GM21576 (cell line): ENCODE measurements at regions not wholly inside any gene's neighbourhood (a gene's known extent, or its start where the extent isn't known, plus 50 kb on each side); places are given as distances from the start of the nearest gene placed in this dataset.
"Not testable (repeated sequence)": the region's sequence is repeated elsewhere in the genome, so short reads cannot be mapped to it uniquely, and the experiment has no call there.

Experiments
- ATAC-seq: cut with Tn5 transposase; IDR thresholded peaks from one replicate; pipeline ENCODE4 v1.9.1; 2021; ENCODE audit warnings: mild to moderate bottlenecking, moderate library complexity; ENCODE audit not compliant: unreplicated experiment

DNA sequence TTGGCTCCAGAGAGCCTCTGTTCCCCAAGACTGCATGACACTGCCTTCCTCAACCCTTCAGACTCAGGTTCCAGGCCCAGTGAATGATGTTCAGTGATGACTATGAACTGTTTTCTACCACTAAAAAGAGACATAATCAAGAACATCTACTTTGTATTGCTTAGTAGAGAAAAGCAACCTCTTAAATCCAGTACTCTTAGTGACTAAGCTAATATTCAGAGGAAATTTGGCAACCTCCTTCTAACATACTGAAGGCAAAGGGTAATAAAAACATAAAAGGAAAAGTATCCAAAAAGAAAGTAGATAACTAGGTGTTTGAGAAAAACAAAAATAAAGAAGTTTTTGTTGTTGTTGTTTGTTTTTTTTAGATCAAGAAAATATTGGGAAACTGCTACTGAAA, 153.3 kb upstream of the RUNX1 start:
- no peak for ATAC-seq

DNA sequence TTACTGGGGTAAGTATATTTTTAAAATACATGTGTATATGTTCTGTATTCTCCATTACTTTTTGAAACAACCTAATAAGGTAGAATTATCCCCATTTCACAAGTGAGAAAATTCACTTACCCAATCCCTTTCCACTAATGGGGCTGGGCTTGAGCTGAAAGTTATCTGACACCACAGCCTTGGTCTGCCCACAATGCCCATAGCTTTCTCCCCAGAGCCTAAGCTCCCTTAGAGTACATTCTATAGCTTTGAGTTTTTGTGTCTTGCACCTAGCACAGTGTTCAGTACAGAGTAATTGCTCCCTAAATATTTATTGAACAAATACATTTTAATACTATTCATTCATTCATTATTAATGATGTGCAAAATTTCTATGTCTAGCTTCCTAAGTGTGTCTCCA, 152.7 kb upstream of the RUNX1 start:
- no peak for ATAC-seq

DNA sequence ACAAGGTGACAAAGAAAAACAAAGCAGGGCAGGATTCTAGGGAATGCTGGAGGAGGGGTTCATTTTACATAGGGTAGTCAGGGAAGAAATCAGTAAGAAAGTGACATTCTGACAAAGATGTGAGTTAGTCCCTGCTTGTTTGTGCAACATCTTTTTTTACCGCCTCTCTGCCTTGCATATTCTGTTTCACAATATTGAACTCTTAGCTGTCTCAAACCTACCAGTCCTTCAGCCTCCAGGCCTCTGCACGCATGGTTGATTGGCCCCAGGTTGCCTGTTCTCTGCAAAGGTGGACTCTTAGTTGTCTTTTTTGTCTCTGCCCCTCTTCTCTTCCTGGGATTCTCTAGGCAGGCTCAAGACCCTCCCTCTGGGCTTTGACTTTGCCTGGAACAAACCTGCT, 152.2 kb upstream of the RUNX1 start:
- ATAC-seq, result no peak

DNA sequence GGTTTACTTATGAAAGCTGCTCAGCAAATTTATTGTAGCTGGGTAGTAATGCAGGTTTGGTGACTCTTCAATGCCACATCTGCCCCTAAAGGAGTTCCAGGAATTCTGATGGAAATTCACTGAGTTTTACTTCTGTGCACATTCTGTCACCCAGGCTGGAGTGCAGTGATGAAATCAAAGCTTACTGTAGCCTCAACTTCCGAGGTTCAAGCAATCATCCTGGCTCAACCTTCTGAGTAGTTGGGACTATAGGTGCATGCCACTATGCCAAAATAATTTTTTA, 150.6 kb upstream of the RUNX1 start:
- no peak for ATAC-seq

DNA sequence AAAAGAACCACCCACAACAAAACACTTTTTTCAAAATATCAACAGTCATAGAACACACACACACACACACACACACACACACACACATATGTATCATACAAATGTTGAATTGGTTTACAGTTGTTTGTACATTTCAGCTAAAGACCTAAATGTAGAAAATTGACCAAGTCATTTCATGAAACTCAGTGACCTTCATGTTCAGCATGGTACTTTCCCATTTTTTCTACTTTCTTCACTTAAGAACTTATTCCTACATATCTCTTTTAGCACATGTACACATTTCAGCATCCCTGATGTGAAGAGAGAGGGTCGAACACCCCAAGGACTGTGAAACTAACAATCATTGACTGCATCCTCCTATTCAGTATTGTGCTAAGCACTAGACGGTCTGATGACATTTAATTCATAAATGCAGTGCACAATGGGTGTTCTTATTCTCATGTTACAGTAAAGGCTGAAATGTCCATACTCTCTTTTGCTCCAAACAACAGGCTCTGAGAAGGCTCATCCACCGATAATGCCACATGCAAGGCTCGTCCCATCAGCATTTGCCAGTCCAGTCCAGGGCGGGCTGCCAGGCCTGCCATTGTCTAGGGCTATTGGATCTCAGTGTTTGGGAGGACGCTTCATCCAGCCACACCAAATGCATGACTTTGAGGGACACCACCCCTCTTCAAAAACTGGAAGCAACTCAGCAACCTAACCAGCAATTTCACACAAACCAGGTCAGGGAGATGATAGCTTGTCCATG, 150.1 kb upstream of the RUNX1 start:
- ATAC-seq, result no peak

DNA sequence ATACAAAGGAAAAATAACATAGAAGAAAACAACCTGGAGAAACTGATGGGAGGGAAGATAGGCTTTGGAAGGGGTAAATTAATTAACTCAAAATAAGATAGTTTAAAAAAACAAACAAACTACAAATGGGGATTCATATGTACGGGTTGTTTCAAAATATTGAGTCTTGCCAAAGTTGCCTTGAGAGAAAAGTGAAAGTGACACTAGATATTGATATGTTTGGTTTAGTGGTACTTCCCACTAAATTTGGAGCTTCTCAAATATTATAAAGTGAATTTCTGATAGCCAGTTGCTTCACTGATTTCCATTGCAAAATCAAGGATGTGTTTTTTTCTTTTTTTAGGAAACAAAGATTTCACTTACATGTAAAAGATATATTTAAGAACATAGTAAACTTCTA, 149.5 kb upstream of the RUNX1 start:
- no peak for ATAC-seq

DNA sequence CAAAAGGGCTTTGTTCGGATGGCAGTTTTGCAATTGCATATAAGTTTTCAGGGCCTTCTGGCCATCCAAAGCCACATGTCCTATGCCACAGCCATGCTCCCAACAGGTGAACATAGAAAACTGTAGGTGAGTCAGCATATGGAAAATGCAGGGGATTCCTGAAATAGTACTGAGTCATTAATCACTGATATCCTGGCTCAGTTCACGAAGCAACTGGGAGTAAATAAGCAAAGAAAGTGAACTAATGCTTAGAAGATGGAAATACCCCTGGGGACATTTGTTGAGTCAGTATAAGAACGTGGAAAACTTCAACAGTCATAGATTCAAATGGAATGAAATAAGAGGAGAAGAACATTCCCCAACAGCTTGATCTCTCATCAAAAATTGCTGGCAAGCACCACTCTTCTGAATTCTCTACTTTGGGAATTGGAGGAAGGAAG, 148.9 kb upstream of the RUNX1 start:
- ATAC-seq, result no peak

DNA sequence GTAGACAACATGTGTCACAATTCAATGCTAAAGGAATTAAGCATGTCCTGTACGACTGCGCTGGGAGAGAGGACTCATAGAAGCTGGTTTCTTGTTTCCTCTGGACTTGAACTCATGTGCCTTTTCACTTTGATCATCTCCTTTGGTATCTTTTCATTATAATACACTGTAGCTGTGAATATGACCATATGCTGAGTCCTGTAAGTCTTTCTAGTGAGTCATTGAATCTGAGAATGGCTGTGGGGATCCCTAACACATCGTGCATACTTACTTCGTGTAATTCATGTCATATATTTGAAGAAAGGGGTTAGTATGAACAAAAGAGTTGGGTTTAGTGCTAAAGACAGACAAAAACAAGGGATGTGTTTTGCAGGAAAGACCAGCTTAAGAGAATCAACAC, 148.1 kb upstream of the RUNX1 start:
- no peak for ATAC-seq

DNA sequence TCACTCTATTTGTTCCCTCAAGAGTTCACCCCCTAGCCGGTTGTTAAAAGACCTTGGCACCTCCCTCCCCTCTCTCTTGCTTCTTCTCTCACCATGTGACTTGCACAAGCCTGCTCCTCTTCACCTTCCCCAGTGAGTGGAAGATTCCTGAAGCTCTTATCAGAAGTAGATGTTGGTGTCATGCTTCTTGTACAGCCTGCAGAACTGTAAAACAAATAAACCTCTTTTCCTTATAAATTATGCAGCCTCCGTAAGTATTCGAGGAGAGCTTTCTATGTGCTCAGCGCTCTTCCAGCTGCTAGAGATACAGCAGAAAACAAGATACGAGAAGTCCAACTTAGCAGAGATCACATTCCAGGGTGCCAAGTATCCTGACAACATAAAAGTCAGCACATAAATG, 147.0 kb upstream of the RUNX1 start:
- no peak for ATAC-seq

DNA sequence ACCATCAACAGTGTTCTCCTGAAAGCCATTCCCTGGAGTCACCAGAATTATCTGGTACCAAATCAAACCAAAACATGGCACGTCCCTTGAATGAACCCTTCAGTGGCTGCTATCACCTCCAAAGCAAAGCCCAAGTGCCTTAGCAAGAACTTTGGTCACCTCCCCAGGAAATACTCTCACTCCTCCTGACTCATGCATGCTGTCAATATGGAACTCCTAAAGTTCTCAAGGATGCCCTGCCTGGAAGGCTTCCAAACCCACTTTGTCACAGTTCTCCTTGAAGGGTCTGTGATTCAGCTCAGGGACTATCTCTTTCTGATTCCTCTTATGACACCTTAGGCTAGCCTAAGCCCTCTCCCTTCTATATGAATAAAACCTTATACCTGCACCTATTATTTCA, 146.1 kb upstream of the RUNX1 start:
- no peak for ATAC-seq

DNA sequence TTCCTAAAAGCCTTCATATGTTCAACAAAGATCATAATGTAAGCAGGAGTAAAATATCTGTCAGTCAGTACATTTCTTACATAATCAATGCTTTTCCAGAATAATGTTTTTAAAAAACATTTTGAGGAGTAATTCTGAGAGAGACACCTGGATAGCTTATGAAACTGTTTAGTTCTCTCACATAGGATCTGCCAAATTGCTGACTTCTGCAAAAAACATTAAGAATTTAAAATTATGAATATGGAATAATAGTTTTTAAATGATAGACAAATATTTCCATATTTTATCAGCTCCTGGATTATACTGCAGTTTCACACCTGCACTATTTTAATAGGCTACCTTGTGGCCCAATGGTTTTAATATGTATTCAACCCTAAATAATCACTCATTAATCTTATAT, 142.7 kb upstream of the RUNX1 start:
- ATAC-seq, result no peak

DNA sequence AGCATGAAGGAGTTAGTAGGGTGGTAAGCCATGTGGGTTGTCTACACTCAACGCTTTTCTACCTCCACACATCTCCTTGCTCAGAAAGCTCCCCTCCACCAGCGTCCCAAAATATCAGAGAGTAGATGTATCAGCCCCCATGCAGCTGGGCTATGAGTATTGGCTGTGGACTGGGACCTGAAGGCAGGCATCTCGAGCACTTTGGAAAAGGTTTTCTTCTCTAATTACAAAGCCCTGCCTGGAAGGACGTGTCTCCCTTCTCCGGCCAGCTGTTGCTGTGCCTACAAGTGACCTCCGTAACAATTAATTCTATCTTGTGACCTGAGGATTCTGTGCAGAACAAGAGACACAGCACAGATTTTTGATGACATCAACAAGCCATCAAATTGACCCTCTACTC, 142.0 kb upstream of the RUNX1 start:
- no peak for ATAC-seq

DNA sequence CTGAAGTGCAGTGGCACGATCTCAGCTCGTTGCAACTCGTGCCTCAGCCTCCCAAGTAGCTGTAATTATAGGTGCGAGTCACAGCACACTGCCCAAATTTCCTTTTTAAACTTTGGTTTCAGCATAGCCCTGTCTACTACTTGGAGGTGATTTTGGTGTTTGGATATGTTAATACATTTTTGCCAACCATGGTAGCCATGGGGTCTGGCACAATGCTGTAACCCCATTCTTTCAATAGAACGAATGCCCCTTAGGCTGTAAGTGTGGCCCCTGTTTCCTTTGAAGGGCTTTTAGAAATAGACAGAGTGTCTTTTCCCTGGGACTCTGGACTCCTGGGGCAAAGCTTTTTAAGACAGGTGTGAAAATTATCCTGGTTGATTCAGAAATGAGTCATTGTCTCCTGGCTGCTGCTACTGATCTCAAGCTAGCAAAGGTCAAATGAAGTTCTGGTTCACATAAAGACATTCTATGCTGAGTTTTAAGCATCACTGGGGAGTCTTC, 141.1 kb upstream of the RUNX1 start:
- no peak for ATAC-seq

DNA sequence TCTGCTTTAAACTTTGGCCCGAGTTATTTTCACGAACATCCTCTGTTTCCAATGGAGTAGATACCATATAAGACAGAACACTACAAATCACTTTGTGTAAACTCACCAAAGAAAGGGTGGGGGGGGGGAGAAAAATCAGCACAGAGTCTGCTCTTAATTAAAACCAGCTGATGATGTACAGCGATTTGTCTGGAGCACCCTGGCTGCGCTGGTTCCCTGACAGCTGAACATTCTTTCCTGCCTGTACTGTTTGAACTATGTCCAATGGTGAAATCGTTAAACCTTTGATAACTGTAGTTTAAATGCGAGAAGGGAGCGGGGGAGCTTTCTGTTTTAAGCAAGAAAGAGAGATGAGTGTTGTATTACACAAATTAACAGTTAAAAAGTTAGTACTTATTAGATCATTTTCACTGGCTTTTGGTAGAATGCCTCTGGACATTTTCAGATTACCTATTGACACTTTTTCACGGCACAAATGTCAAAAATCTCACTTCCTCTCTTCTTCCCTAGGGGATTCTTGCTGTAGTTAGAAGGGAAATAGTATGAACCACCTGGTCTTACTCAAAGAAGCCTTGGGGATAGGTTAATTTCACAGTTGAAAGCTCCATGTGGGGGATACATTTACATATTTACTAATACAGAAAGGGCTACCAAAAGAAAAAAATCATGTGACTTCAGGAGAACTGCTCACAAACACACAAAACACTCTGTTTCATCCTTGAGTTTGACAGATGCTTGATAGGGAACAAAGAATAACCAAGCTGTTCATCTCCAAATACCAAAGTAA, 140.2 kb upstream of the RUNX1 start:
- peak; percentile 92 for ATAC-seq

DNA sequence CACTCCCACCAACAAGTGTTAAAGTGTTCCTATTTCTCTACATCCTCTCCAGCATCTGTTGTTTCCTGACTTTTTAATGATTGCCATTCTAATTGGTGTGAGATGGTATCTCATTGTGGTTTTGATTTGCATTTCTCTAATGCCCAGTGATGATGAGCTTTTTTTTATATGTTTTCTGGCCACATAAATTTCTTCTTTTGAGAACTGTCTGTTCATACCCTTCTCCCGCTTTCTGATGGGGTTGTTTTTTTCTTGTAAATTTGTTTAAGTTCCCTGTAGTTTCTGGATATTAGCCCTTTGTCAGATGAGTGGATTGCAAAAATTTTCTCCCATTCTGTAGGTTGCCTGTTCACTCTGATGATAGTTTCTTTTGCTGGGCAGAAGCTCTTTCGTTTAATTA, 134.3 kb upstream of the RUNX1 start:
- not testable (repeated sequence) for ATAC-seq

DNA sequence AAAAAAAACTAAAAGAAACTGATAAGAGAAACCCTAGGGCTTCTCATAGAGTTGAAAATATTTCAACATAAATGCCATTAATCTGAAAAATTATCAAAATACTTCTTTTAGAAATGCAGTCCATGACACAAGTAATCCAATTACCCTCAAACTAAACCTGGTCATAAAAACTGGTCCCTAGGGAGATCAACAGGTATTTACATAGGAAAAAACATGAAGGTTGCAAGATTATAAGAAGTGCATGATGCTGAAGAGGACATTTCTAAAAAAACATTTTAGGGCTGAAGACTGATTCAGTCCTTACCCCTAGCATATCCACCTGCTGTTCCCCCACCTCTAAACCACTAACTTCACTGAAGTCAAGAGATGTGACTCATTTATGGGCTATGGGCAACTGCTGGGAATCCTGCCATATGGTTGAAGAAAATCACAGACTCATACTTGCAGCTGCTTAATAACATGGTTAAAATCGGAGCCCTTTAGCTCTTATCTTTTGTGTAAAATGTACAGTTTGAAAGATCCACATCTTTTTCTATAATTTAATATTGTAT, 131.0 kb upstream of the RUNX1 start:
- no peak for ATAC-seq

DNA sequence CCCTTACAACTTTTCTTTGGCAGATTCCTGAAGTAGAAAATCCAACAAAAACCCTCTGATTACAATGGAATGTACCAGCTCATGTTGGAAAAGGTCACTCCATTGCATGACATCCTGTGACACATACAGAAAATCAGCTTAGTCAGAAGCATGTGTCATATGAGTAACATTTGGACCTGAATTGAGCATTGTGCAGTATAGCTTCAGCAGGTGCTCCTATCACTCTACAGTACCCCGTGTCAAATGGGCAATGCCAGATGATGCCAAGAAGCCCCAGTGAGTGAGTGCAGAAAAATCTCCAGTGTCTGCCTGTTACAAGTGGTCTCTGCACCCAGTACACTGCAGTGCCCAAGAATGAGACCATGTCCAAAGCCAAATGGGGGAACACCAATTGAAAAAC, 129.7 kb upstream of the RUNX1 start:
- ATAC-seq, result no peak

DNA sequence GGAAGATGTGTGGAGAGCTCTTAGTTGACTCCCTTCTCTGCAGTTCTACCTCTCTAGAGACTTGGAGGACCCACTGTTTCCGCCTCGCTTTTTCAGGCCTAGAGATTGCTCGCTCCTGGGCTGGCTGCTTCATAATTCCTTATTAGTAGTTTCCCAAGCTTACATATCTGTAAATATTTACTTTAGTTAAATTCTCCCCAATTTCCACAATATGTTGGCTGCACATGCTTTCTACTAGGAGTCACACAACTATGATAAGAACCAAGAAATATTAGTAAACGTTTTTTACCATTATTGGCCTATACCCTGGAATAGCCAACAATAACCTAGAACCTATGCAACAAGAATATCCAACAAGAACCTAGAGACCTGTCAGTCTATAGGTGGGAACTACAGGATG, 129.0 kb upstream of the RUNX1 start:
- no peak for ATAC-seq

DNA sequence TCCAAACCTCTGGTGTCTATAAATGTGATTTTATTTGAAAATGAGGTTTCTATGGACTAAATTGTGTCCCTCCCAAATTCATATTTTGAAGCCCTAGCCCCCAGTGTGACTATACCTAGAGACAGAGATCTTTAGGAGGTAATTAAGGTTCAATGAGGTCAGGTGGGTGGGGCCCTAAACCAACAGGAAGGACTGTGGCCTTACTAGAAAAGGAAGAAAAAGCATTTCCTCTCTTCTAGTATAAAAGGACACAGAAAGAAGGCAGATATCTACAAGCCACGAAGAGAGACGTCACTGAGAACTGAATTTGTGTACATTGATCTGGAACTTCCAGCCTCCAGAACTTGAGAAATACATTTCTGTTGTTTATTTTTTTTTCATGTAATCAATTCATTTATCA, 123.1 kb upstream of the RUNX1 start:
- no peak for ATAC-seq

DNA sequence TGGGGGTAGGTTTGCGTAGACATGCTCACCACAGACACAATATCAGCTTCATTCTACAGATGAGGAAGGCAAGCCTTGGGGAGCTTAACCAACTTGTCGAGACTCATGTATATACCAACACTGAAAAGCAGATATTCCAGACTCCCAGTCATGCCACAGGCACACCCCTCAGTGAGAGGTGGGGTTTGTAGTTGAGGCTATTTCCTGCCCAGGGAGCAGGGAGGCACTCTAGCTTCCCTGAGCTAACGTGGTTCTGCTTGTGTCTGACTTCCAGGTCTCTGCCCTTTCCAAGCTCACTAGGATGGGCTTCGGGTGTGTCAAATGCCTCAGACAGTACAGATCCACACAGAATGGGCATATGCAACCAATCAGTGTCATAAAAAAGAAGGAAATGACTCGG, 122.3 kb upstream of the RUNX1 start:
- no peak for ATAC-seq

DNA sequence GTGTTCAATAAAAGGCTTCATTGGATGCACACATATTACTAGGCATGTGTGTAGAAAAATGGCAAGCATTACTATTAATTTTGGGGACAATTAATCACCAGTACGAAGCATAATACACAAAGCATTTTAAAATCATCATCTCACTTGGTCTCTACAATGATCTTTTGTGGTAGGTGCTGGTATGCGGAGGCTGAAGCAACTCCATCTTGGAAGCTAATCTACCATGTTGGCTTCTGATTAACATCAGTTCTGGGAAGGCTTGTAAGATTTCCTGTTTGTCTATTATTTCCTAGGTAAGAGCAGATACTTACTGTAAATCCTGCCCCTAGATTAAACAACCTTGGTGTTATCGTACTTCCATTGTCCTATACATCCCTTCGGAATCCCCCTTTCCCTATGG, 121.7 kb upstream of the RUNX1 start:
- no peak for ATAC-seq

DNA sequence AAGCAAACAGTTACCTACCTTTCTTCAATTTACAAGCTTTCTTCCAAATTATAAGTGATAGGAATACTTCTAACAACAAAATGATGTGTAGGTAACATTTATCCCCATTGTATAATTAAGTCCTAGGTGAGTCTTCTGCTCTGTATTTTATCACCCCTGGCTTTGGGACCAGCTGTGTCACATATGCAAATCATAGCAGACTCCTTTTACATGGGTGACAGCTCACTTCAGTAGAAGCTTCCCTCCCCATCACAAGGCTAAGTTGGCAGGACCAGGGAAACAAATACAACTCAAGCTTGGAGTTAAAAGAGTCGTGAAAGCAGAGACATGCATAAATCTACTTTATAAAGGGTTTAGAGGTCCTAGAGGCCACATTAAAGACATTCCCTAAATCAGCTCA, 121.1 kb upstream of the RUNX1 start:
- no peak for ATAC-seq
